GM12874 (cell line): ENCODE measurements at regions not wholly inside any gene's neighbourhood (a gene's known extent, or its start where the extent isn't known, plus 50 kb on each side); places are given as distances from the start of the nearest gene placed in this dataset.

ENCODE experiments used
- CTCF ChIP-seq: IDR thresholded peaks from 2 replicates; pipeline ENCODE4 v1.5.1; 2011; ENCODE audit warnings: low read depth, mild to moderate bottlenecking, control low read depth, low read length, moderate library complexity; ENCODE audit not compliant: insufficient read depth

DNA sequence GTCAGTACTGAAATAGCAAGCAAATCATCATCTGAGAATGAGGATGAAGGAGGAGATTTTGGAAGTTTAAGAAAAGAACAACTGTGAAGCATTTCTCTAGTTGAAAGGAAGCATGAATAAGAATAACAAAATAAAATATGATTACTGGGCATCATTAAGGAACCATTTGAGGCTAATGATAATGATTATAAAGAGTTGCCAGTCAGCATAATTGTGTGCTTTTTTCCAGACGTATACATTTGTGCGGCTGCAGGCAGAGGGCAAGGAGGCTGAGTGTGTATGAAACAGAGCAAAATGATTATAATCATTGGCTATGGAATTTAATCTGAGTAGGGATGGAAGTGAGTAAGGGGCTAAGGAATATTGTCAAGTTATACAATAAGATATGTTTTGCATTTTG is 218.7 kb upstream of the FUT9 start:
- TF ChIP-seq CTCF: no peak

DNA sequence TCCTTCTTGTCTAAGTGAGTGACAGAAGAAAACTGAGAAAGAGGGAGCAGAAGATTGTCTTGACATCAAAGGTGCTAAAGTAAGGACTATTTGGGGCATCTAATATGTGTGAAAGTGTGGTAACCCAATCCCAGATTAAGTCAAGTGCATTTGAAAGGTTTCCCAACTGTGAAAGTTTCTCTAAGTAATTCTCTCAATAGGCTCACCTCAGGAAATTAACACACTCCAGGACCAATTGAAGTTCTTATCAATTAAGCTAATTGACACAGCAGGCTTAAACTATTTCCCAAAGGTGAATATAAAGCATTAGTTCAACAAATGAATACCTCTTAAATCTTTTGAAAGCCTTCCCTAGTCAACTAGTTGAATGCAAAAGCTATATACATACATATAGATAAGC is 212.8 kb upstream of the FUT9 start:
- no peak for TF ChIP-seq CTCF

- no peak for TF ChIP-seq CTCF
These were observed 211.9 kb upstream of the FUT9 start for GRCh38 chr6:95803889-95804288.

- no peak for TF ChIP-seq CTCF
These were observed 210.8 kb upstream of the FUT9 start for GRCh38 chr6:95804847-95805541.

DNA sequence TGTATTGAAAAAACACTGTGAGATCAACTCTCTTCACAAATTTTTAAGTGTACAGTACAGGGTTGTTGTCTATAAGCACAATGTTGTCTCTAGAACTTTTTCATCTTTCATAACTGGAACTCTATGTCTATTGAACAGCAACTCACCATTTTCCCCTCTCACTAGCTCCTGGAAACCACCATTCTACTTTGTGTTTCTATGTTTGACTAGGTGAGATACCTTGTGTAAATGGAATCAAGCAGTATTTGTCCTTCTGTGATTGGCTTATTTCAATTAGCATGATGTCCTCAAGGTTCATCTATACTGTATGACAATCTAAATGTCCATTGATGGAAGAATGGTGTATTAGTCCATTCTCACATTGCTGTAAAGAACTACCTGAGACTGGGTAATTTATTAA is 210.1 kb upstream of the FUT9 start:
- TF ChIP-seq CTCF: no peak

DNA sequence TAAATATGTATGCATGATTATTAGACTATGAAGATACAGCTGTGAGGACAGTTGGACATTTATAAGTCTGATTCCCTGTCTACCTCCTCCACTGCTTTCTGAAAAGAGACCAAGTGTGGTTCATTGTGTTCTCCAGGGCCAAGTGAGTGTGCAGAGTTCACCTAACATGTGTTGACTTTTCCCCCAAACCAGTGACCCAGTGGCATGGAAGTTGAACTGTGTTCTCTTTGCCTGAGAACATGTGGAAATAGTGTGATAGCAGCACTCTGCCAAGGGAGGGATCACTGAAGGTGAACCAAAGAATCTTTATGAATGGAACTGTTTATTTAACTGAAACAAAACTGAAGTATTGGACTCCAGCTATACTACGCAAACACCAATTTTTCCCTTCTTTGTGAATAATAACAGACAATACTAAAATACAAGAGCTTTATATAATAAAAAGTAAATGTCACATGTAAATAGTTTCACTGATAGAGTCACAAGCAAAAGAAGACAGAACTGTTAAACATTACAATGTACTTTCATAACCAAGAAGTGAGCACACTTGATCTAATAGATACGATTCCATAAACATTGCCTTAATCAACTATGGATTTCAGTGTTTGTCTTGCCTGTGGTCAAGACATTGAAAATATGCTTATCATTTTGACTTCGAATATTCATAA is 200.3 kb upstream of the FUT9 start:
- no peak for TF ChIP-seq CTCF

GRCh38 chr6:95819461-95819860 is 196.3 kb upstream of the FUT9 start:
- no peak for TF ChIP-seq CTCF
